PC-9 (cell line): ENCODE measurements at regions not wholly inside any gene's neighbourhood (a gene's known extent, or its start where the extent isn't known, plus 50 kb on each side); places are given as distances from the start of the nearest gene placed in this dataset.

ENCODE experiments used
- EZH2 ChIP-seq: fragments of 200-600 bp; sonication (generic); IDR thresholded peaks from 2 replicates; pipeline ENCODE4 v1.8.0; 2017; ENCODE audit warnings: antibody characterized with exemption, low read depth
- TF ChIP-seq, protein P1 (sequence below): fragments of 200-600 bp; sonication (generic); conservative IDR thresholded peaks from 2 replicates; pipeline ENCODE4 v1.6.1; 2017; ENCODE audit warnings: mixed run types, antibody characterized with exemption, mild to moderate bottlenecking, moderate library complexity

GRCh38 chr4:138891631-138892031, 124.0 kb upstream of the NOCT start:
- TF ChIP-seq, protein P1, sequence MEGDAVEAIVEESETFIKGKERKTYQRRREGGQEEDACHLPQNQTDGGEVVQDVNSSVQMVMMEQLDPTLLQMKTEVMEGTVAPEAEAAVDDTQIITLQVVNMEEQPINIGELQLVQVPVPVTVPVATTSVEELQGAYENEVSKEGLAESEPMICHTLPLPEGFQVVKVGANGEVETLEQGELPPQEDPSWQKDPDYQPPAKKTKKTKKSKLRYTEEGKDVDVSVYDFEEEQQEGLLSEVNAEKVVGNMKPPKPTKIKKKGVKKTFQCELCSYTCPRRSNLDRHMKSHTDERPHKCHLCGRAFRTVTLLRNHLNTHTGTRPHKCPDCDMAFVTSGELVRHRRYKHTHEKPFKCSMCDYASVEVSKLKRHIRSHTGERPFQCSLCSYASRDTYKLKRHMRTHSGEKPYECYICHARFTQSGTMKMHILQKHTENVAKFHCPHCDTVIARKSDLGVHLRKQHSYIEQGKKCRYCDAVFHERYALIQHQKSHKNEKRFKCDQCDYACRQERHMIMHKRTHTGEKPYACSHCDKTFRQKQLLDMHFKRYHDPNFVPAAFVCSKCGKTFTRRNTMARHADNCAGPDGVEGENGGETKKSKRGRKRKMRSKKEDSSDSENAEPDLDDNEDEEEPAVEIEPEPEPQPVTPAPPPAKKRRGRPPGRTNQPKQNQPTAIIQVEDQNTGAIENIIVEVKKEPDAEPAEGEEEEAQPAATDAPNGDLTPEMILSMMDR, result no peak
- no peak for TF ChIP-seq EZH2
